CD4-positive, alpha-beta T cell treated with Interleukin-12 subunit alpha and Interleukin-12 subunit beta, for 1 hour (primary cell): ENCODE measurements at regions not wholly inside any gene's neighbourhood (a gene's known extent, or its start where the extent isn't known, plus 50 kb on each side); places are given as distances from the start of the nearest gene placed in this dataset.

ENCODE experiments used
- DNase-seq: peaks from one replicate; pipeline ENCODE4 v3.0.0-alpha.2; 2020

DNA sequence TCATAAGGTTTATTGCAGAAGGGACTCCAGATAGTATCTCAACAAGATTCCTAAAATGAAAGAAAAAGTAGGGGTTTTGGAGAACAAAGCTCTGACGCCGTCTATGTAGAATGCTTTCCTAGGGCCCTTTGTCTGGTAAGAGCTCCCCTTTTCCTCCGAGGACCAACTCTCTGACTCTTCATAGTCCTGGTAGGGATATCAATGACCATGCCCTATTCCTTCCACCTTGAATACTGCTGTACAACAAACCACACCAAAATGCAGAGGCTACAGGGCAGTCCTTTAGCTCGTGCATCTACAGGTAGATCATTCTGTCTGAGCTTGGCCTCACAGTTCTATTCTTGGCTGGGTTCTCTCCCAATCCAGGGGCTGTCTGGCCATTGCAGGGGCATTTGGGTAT, 190.3 kb downstream of the WDR11 start:
- no peak for DNase-seq

GRCh38 chr10:121041906-121042305, 190.7 kb downstream of the WDR11 start:
- DNase-seq = no peak

GRCh38 chr10:121042342-121042741, 191.2 kb downstream of the WDR11 start:
- no peak for DNase-seq

DNA sequence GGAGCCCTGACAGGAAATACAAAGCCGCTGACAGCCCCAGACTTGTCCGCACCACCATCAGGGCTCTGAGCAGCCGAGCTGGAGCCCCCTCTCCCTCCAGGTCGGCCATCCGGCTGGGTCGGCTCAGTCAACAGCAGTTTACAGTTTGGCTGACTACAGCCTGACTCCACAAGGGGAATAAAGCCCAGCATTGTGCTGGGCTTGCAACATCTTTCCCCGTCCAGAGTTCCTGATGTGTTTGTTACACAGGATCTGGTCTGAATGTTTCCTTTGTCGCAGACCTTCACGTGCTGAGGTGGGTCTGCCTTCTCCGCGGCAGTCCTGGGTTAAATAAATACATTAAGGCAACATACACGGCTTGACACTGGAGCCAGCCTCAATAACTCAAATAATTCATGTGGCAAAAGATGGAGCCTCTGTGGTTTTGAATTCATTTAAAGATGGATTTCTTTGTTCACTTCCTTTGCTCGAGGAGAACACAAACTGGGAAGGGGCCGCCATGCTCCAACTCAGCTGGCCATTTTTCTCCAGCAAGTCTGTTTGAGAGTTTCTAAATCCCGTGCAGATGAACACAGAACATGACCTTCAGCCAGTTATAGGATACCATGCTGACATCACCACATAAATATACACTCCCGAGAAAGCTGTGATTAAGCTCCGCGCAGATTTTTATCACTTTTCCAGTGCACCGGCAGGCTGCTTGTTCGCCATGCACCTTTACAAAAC, 192.1 kb downstream of the WDR11 start:
- DNase-seq = no peak

- no peak for DNase-seq
These were observed 197.6 kb downstream of the WDR11 start for GRCh38 chr10:121048749-121049148.

- DNase-seq = no peak
These were observed 198.3 kb downstream of the WDR11 start for GRCh38 chr10:121049489-121049888.

DNA sequence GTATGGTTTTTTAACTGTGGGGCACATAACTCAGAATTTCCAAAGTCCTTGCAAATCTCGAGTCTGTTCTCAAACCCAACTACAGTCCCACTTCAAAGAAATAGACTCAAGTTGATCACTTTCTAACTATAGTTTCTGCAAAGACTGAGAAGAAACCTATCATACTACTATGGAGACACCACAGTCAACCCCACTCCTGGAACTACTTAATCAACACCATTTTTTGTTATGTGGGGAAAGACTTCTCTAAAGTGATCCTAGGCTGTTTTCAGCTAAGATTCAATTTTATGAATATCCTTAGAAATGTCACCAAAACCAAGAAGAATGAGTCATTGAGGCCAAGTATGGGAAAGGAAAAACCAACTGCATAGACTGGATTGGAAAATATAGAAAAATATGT, 198.8 kb downstream of the WDR11 start:
- no peak for DNase-seq

- DNase-seq = no peak
These were observed 200.0 kb downstream of the WDR11 start for GRCh38 chr10:121051171-121051570.

- no peak for DNase-seq
These were observed 200.6 kb downstream of the WDR11 start for GRCh38 chr10:121051696-121052279.

- no peak for DNase-seq
These were observed 202.0 kb downstream of the WDR11 start for GRCh38 chr10:121053151-121053550.

DNA sequence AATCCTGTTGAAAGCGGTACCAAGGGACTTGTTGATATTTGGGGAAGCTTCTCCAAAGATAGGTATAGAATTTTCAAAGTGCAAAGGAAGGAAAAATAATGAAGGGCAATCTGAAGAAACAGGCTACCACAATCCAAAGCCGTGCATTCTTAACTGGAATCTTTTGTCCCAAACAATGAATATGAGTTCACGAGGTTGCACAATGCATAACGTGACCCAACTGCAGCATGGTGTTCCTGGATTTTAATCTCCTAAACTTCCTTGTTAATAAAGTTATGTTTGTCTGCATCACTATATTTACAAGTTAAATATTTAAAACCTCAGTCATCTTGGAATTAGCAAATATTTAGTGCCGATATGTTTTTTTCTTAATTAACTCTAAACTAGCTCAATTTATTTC, 203.7 kb downstream of the WDR11 start:
- no peak for DNase-seq

DNA sequence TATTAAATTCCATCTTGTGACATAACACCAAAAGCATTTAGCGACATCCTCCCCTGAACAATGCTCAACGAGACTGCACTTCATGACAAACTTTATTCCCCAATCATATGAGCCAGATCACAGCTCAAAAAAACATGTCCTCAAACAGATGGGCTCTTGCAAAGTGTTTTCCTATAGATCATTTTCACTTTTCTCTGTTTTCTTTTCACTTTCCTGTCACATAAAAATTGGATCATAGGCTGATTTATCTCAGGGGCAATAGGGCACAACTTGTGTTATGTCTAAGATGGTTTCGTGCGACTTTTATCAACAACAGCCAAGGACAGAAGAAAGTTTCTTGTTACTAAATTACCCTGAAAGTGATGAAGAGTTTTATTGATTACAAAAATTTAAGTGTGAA, 206.1 kb downstream of the WDR11 start:
- no peak for DNase-seq

DNA sequence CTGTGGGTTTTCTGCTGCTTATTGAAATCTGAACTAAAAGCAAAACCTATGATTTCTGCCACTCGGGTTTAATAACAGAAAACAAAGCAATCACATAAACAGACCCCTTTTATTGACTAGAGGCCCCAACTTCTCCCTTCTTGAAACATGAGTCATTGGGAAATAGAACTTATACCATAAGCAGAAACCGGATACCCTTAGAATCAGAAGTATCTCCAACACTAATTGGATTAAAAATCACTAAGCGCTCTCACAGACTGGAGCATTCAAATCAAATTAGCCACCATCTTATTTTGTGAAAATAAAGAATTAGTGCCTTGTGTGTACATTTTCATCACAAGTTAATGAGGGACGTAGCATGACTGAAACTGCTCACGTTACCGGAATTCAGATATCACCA, 206.9 kb downstream of the WDR11 start:
- no peak for DNase-seq

GRCh38 chr10:121059351-121059750, 208.2 kb downstream of the WDR11 start:
- no peak for DNase-seq

DNA sequence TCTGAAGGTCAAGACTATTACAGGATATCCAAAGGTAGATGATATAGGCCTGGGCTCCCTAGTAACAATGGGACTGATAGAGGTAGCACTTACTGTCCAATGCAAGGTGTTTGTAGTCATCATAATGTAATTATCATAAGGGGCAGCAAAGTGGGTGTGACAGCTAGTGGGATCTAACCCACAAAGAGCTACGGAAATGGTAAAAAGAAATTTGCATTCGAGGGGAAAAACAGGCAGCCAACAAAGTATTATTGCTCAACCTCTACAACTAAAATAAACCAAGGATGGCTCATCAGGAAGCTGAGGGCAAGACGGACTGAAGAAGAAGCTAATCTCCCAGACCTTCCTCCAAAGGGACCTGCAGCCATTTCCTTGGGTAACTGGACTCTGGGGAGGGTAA, 211.0 kb downstream of the WDR11 start:
- no peak for DNase-seq

- no peak for DNase-seq
These were observed 212.6 kb downstream of the WDR11 start for GRCh38 chr10:121063744-121064143.

GRCh38 chr10:121064491-121064890, 213.3 kb downstream of the WDR11 start:
- DNase-seq = no peak

- DNase-seq = no peak
These were observed 214.2 kb downstream of the WDR11 start for GRCh38 chr10:121065330-121065729.

GRCh38 chr10:121069061-121069850, 218.1 kb downstream of the WDR11 start:
- DNase-seq = no peak

GRCh38 chr10:121070275-121071070, 219.3 kb downstream of the WDR11 start:
- no peak for DNase-seq

DNA sequence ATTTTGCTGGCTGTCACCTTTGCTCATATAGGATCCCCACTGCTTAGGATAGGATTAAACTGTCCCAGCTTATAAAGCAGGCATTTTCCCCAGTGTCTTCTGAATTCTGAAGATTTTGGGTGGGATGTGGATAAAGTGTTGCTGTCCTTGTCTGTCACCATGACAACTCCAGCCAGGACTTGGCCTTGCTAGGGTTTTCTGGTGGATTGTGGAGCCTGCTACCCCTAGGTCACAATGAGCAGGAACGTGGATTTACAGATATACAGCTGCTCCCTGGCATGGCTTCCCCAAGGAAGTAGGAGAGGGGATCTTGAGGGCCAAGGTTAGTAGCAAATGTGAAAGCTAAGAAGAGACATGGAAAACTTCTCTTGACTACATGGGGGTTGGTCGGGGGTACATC, 220.7 kb downstream of the WDR11 start:
- DNase-seq = no peak

- DNase-seq = no peak
These were observed 222.6 kb downstream of the WDR11 start for GRCh38 chr10:121073728-121074127.
